GM12873 (cell line): ENCODE measurements at regions not wholly inside any gene's neighbourhood (a gene's known extent, or its start where the extent isn't known, plus 50 kb on each side); places are given as distances from the start of the nearest gene placed in this dataset.

Experiments used
- TF ChIP-seq, protein P1 (sequence below): IDR thresholded peaks from 2 replicates; pipeline ENCODE4 v1.5.1; 2012; ENCODE audit warnings: low read depth, mild to moderate bottlenecking, moderate library complexity, low read length, control low read depth; ENCODE audit not compliant: insufficient read depth; ENCODE audit errors: missing control alignments

DNA sequence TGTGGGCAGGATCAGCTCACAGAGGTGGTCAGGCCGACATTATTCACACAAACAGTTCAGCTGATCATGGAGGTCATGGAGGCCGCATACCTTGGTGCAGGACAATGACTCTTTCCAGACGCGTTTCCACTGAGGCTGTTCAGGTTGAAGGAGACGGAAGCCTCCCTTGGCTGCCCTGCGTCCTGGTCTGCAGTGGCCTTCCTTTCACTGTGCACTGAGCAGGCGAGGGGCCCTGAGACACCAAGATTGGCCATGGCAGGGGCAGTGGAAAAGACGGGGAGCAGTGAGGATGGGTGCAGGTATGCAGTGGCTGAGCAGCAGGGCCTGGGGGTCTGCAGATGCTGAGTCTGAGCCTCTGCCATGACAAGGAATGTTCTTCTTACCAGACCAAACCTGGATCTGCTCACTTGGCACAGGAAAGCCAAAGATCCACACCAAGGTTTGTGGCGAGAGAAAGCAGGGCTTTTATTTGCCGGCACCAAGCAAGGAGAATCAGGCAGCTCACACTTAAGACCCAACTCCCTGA lies 263.3 kb downstream of the GLRX3 start:
- TF ChIP-seq, protein P1, sequence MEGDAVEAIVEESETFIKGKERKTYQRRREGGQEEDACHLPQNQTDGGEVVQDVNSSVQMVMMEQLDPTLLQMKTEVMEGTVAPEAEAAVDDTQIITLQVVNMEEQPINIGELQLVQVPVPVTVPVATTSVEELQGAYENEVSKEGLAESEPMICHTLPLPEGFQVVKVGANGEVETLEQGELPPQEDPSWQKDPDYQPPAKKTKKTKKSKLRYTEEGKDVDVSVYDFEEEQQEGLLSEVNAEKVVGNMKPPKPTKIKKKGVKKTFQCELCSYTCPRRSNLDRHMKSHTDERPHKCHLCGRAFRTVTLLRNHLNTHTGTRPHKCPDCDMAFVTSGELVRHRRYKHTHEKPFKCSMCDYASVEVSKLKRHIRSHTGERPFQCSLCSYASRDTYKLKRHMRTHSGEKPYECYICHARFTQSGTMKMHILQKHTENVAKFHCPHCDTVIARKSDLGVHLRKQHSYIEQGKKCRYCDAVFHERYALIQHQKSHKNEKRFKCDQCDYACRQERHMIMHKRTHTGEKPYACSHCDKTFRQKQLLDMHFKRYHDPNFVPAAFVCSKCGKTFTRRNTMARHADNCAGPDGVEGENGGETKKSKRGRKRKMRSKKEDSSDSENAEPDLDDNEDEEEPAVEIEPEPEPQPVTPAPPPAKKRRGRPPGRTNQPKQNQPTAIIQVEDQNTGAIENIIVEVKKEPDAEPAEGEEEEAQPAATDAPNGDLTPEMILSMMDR = no peak

DNA sequence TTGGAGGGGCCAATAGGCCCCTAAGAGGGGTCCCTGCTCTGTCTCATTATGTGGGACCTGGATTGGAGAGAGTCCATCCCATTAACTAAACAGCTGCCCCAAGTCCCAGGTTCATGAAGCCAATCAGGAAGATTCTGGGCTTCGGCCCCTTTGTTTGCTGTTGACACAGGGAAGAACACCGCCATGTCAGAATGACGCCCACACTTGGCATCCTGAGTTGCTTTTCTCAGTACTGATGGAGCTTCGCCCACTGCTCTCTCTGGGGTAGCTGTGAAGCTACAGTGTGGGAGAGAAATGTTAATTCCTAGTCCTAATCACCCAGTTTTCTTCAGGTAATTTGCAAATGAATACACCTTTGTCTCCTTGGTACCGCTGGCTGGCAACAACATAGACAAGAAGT lies 264.7 kb downstream of the GLRX3 start:
- TF ChIP-seq, protein P1 = no peak

DNA sequence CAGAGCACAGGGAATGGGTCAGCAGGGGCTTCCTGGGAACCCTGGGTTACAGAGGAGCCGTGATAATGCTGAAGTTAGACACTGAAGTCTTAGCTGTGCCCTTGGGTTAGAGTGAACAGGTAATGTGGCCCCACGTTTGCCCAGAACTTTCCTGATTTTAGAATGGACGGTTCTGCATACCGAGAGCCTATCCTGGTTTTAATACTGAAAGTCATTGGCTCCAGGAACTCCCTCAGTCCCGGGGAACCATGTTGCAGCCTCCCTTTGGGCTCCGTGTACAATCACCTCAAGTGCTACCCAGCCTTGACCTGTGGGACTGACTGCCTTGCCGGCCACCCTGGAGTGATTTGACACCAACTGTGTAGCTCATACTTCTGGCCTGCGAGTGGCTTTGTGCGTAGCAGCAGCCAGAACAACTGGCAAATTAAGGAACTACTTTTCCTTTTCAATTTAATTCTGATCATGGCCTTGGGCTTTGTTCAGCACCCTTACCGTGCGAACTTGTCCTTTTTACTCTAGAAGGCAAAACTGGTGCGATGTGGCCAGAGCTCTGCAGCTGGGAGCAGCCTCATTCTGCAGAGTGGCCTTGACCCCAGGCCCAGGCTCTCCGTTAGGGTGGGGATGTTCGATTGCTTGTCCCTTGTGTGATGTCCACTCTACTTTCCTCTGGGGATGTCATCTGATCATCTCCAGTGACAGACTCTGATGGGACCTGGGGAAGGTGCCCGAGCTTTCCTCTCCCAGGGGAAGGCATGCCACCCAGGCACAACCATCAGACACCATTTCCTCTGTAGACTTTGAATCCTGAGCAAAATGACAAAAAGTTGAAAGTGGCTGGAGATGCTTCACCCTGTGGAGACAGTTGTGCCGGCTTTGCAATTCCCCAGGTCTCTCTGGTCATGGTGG lies 265.9 kb downstream of the GLRX3 start:
- TF ChIP-seq, protein P1 = no peak

DNA sequence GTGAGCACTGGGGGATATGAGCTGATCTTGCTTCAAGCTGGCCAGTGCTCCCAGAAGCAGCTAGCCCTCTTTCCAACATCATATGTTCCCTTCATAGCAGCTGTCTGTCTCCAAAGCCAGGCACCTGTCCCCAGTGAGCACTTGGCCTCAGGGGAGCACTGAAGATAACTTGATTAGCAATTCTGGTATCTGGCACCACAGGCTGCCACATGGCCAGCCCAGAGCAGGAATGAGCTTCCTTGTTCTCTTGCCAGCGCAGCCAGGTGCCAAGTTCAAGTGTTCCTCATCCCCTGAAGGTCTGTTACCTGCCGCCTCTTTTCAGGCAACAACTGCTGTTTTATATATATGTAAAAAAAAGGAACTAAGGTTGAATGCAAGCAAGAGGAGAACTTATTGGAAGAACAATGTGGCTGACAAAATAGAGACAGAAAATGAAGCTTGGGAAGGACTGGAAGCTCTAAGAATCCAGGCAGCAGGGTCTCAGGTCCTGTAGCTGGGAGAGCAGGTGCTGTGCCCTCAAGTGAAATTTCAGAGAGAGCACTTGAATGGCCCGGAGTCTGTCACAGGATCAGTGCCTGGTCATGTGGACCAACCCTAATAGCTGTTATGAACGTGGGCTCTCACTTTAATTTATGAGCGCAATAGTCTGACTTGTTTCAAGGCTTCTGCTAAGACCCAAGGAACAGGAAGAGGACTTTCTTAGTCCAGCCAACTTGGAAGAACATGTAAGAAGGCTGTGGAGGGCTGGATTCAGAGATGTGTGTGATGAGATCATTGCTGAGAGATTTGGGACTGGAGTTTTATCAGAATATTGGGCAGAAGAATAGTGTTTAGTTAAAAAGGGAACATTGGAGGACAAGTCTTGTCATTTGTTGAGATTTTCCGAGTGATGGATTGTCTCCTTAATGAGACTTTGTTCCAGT lies 267.2 kb downstream of the GLRX3 start:
- TF ChIP-seq, protein P1 = no peak

DNA sequence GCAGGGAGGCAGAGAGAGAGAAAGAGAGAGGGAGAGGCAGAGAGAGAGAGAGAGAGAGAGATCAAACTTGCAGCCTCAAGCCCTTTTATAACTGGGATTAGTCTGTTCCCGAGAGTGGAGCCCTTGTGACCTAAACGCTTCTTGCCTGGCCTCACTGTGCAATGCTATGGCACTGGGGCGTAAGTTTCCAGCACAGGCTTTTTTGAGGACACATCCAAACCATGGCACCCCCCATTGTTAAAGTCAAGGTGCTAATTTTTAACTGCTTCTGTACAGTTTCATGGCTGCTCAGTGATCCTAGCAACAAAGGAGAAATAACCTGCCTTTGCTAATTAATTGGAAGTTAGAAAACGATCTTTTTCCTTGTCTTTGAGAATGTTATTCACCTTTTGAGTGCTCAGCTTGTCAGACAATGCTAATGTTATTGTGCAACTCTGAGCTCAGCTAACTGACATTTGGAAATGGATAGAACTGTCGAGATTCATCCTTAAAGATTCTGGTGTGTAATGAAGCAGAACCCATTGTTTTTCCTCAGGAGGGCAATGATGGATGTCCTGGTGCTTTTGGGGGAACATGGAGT lies 268.4 kb downstream of the GLRX3 start:
- TF ChIP-seq, protein P1 = no peak

DNA sequence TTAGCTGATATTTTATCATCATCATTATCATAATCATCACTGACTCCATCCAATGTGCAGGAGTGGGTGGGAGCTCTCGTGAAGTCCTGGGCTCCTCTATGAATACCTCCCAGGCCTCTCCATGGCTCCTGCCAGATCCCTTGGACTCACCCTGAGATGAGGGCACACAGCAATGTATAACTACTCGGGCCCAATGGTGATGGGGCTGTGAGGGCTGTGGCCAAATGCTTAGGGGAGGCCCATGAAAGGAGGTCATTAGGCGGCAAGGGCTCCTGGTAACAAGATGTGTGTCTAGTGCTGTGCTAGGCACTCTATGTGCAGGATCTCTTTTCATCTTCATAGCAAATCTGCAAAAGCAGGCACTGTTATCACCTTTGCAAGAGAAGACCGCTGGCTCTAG lies 270.9 kb downstream of the GLRX3 start:
- TF ChIP-seq, protein P1 = no peak

DNA sequence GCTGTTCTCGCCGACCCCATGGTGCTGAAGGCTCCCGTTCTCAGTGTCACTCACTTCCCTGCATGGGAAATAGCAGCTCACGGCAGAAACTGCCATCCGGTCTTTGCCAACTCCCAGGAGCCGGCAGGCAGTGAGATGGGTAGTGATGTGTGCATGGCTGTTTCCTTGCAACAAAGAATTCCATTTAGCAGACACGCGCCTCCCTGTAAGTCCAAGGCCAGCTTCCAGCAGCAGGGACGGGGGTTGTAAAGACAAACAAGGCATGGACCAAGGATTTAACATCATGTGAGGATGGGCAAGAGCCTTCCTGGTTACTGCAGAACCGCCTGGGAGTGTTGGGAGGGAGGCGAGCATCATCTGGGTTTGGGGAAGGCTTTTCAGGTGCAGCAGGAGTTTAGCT lies 273.1 kb downstream of the GLRX3 start:
- TF ChIP-seq, protein P1 = no peak
